ENCODE measurements at regions not wholly inside any gene's neighbourhood (a gene's known extent, or its start where the extent isn't known, plus 50 kb on each side); places are given as distances from the start of the nearest gene placed in this dataset.

DNA sequence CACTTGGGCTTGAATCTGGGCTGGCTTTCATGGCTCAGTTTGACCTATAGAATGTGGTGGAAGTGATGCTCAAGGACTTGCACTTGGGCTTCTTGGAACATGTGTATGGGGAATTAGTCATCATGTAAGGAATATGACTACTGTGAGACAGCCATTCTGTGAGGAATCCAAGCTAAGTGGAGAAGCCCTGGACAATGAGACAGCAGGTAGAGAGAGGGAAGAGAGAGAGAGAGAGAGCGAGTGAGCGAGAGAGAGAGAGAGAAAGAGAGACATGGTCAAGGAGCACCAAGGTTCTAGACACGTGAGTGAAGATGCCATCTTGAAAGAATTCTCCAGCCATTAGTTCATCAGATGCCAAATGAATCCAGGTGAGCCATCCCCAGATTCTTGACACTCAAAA lies 261.6 kb upstream of the SORL1-AS1 start:
- Histone ChIP-seq H2AFZ (ENCODE audit: low read depth, low read length, severe bottlenecking) (no peak overlapping the region), H3K9me2 (replicated peaks; ENCODE audit: insufficient read depth, low read length) (no peaks in the 10 kb centered on the region), H3F3A (ENCODE audit: insufficient read depth) (no peaks in the 10 kb centered on the region), H3K27ac (ENCODE audit: low read depth, low read length) (no peak overlapping the region), H3K9ac (ENCODE audit: low read length) (no peak overlapping the region), H3K36me3 (ENCODE audit: low read length) (no peaks in the 10 kb centered on the region), H3K27me3 (ENCODE audit: low read length) (peaks cover 3% of the 10 kb centered on the region; the same call in 1 of the 2 replicates), H3K79me2 (ENCODE audit: insufficient read depth, low read length) (no peaks in the 10 kb centered on the region), H3K9me3 (ENCODE audit: insufficient read depth, low read length) (no peaks in the 10 kb centered on the region), H3K4me3 (ENCODE audit: insufficient read depth, low read length, poor library complexity, severe bottlenecking) (no peak overlapping the region), H4K20me1 (ENCODE audit: low read depth, low read length) (no peaks in the 10 kb centered on the region), H3K4me2 (ENCODE audit: low read depth, low read length, poor library complexity, severe bottlenecking) (no peak overlapping the region)
- TF ChIP-seq, protein P1, sequence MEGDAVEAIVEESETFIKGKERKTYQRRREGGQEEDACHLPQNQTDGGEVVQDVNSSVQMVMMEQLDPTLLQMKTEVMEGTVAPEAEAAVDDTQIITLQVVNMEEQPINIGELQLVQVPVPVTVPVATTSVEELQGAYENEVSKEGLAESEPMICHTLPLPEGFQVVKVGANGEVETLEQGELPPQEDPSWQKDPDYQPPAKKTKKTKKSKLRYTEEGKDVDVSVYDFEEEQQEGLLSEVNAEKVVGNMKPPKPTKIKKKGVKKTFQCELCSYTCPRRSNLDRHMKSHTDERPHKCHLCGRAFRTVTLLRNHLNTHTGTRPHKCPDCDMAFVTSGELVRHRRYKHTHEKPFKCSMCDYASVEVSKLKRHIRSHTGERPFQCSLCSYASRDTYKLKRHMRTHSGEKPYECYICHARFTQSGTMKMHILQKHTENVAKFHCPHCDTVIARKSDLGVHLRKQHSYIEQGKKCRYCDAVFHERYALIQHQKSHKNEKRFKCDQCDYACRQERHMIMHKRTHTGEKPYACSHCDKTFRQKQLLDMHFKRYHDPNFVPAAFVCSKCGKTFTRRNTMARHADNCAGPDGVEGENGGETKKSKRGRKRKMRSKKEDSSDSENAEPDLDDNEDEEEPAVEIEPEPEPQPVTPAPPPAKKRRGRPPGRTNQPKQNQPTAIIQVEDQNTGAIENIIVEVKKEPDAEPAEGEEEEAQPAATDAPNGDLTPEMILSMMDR (IDR thresholded peaks at IDR 0.05; ENCODE audit: insufficient read depth, low read length, poor library complexity, severe bottlenecking): no peak
- no peak for TF ChIP-seq EZH2phosphoT487 (conservative IDR thresholded peaks at IDR 0.05; ENCODE audit: low read length)

- no peaks in the 10 kb centered on the region for H3K9me3 ChIP-seq (ENCODE audit: insufficient read depth, low read length)
- H3K4me2 ChIP-seq (ENCODE audit: low read depth, low read length, poor library complexity, severe bottlenecking): no peak overlapping the region
- peaks cover 3% of the 10 kb centered on the region; the same call in 1 of the 2 replicates for H3K27me3 ChIP-seq (ENCODE audit: low read length)
- no peak overlapping the region for H3K27ac ChIP-seq (ENCODE audit: low read depth, low read length)
- H3F3A ChIP-seq (ENCODE audit: insufficient read depth): no peaks in the 10 kb centered on the region
- H3K9ac ChIP-seq (ENCODE audit: low read length): no peak overlapping the region
- no peak for TF ChIP-seq EZH2phosphoT487 (conservative IDR thresholded peaks at IDR 0.05; ENCODE audit: low read length)
- TF ChIP-seq, protein P1 (IDR thresholded peaks at IDR 0.05; ENCODE audit: insufficient read depth, low read length, poor library complexity, severe bottlenecking): no peak
- H3K36me3 ChIP-seq (ENCODE audit: low read length): no peaks in the 10 kb centered on the region
- no peaks in the 10 kb centered on the region for H3K79me2 ChIP-seq (ENCODE audit: insufficient read depth, low read length)
- no peak overlapping the region for H2AFZ ChIP-seq (ENCODE audit: low read depth, low read length, severe bottlenecking)
- H3K4me3 ChIP-seq (ENCODE audit: insufficient read depth, low read length, poor library complexity, severe bottlenecking): no peak overlapping the region
- no peaks in the 10 kb centered on the region for H4K20me1 ChIP-seq (ENCODE audit: low read depth, low read length)
- H3K9me2 ChIP-seq (replicated peaks; ENCODE audit: insufficient read depth, low read length): no peaks in the 10 kb centered on the region
Observed at GRCh38 chr11:121711939-121712338, 259.2 kb upstream of the SORL1-AS1 start.

DNA sequence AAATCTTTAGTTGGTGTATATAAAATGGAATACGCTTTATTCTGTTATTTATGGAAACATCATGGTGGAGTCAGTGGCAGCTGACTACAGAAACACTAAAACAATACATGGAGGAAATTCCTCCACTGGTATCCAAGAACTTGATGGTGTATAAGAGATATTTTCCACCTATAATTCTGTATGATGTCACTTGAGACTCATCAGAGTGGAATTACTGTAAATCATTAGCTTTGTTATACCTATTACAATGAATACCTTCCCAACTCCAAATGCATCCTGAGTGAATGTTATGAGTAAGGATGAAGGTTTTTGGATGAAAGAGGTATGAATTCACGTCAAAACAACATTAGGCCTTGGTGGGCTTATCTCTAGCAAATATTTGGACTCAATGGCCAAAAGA lies 258.5 kb upstream of the SORL1-AS1 start:
- no peak overlapping the region for H3K27ac ChIP-seq (ENCODE audit: low read depth, low read length)
- no peak for TF ChIP-seq EZH2phosphoT487 (conservative IDR thresholded peaks at IDR 0.05; ENCODE audit: low read length)
- TF ChIP-seq, protein P1 (IDR thresholded peaks at IDR 0.05; ENCODE audit: insufficient read depth, low read length, poor library complexity, severe bottlenecking): no peak
- H3K4me2 ChIP-seq (ENCODE audit: low read depth, low read length, poor library complexity, severe bottlenecking): no peak overlapping the region
- H3K9me2 ChIP-seq (replicated peaks; ENCODE audit: insufficient read depth, low read length): no peaks in the 10 kb centered on the region
- no peak overlapping the region for H3K9ac ChIP-seq (ENCODE audit: low read length)
- no peak overlapping the region for H2AFZ ChIP-seq (ENCODE audit: low read depth, low read length, severe bottlenecking)
- no peaks in the 10 kb centered on the region for H3K36me3 ChIP-seq (ENCODE audit: low read length)
- no peaks in the 10 kb centered on the region for H3K79me2 ChIP-seq (ENCODE audit: insufficient read depth, low read length)
- H3F3A ChIP-seq (ENCODE audit: insufficient read depth): no peaks in the 10 kb centered on the region
- H4K20me1 ChIP-seq (ENCODE audit: low read depth, low read length): no peaks in the 10 kb centered on the region
- no peak overlapping the region for H3K4me3 ChIP-seq (ENCODE audit: insufficient read depth, low read length, poor library complexity, severe bottlenecking)
- peaks cover 3% of the 10 kb centered on the region; the same call in 1 of the 2 replicates for H3K27me3 ChIP-seq (ENCODE audit: low read length)
- no peaks in the 10 kb centered on the region for H3K9me3 ChIP-seq (ENCODE audit: insufficient read depth, low read length)

All from SU-DHL-6 (cell line).